CD14-positive monocyte (primary cell): ENCODE measurements at regions not wholly inside any gene's neighbourhood (a gene's known extent, or its start where the extent isn't known, plus 50 kb on each side); places are given as distances from the start of the nearest gene placed in this dataset.

Source experiments
- DNase-seq, 3 donors: peaks; one replicate each; pipeline ENCODE4 v3.0.0-alpha.2; 2011 to 2022
- H2AFZ ChIP-seq: 2 replicates; pipeline ENCODE4 v1.6.0; 2012; ENCODE audit warnings: mild to moderate bottlenecking, low read depth, low read length, inconsistent platforms; ENCODE audit not compliant: insufficient read depth, poor library complexity, severe bottlenecking
- H3K27ac ChIP-seq, 2 donors: 1 replicate in 1 of 2; 2 replicates in 1 of 2; pipeline ENCODE4 v1.5.1; 2012 to 2013; ENCODE audit warnings: low read length in 2 of 2, control low read depth in 1 of 2, inconsistent platforms in 1 of 2, low read depth in 1 of 2, mild to moderate bottlenecking in 1 of 2
- H3K27me3 ChIP-seq, 2 donors: one replicate each; pipeline versions ENCODE4 v1.6.0 to v1.6.1; 2011 to 2013; ENCODE audit warnings: low read length in 2 of 2; ENCODE audit not compliant: control insufficient read depth in 2 of 2, insufficient read depth in 2 of 2
- H3K36me3 ChIP-seq, 2 donors: replicated peaks in 1 of 2; 1 replicate in 1 of 2; 2 replicates in 1 of 2; pipeline versions ENCODE4 v1.5.1 to v1.6.1; 2012 to 2013; ENCODE audit warnings: low read length in 2 of 2, control low read depth in 1 of 2, inconsistent platforms in 1 of 2, mild to moderate bottlenecking in 1 of 2; ENCODE audit not compliant: insufficient read depth in 2 of 2, control insufficient read depth in 1 of 2
- H3K4me1 ChIP-seq, 2 donors: 1 replicate in 1 of 2; 2 replicates in 1 of 2; pipeline versions ENCODE4 v1.5.1 to v1.6.1; 2012 to 2013; ENCODE audit warnings: low read length in 2 of 2, control low read depth in 1 of 2, inconsistent platforms in 1 of 2, mild to moderate bottlenecking in 1 of 2, moderate library complexity in 1 of 2; ENCODE audit not compliant: insufficient read depth in 2 of 2, control insufficient read depth in 1 of 2
- H3K4me2 ChIP-seq: replicated peaks from 2 replicates; pipeline ENCODE3; 2012; ENCODE audit warnings: low read length, moderate library complexity, mild to moderate bottlenecking; ENCODE audit not compliant: poor library complexity, severe bottlenecking; ENCODE audit errors: extremely low read depth
- H3K4me3 ChIP-seq, 3 experiments: fragments of 200-600 bp in 1 of 3; sonication (generic) in 1 of 3; replicated peaks in 1 of 3; 1 replicate in 2 of 3; 2 replicates in 1 of 3; pipeline ENCODE4 v1.5.1; 2011 to 2013; ENCODE audit warnings: low read length in 3 of 3, mild to moderate bottlenecking in 3 of 3, control low read depth in 2 of 3, low read depth in 2 of 3, inconsistent platforms in 1 of 3, moderate library complexity in 1 of 3
- H3K79me2 ChIP-seq: 2 replicates; pipeline ENCODE4 v1.6.0; 2012; ENCODE audit warnings: mild to moderate bottlenecking, control low read depth, inconsistent platforms, low read length, moderate library complexity; ENCODE audit not compliant: insufficient read depth
- H3K9ac ChIP-seq: 2 replicates; pipeline ENCODE4 v1.6.0; 2017; ENCODE audit warnings: low read length, mild to moderate bottlenecking; ENCODE audit not compliant: insufficient read depth, poor library complexity, severe bottlenecking
- H3K9me3 ChIP-seq, 2 donors: replicated peaks in 1 of 2; 1 replicate in 1 of 2; 2 replicates in 1 of 2; pipeline versions ENCODE4 v1.5.1 to v1.6.1; 2012 to 2013; ENCODE audit warnings: low read length in 2 of 2, control low read depth in 1 of 2; ENCODE audit not compliant: control insufficient read depth in 1 of 2, insufficient read depth in 1 of 2
- H4K20me1 ChIP-seq: 2 replicates; pipeline ENCODE4 v1.6.0; 2012; ENCODE audit warnings: mild to moderate bottlenecking, low read length, control low read depth, moderate library complexity; ENCODE audit not compliant: insufficient read depth
- H3K27ac Mint-ChIP-seq, 7 donors: one replicate each; pipeline ENCODE4 v1.8.0; 2020; ENCODE audit warnings: mild to moderate bottlenecking in 7 of 7, mixed read lengths in 7 of 7, moderate library complexity in 6 of 7, inconsistent platforms in 2 of 7
- H3K27me3 Mint-ChIP-seq, 3 donors: one replicate each; pipeline ENCODE4 v1.8.0; 2021 to 2022; ENCODE audit warnings: low read depth in 3 of 3, mild to moderate bottlenecking in 3 of 3, mixed read lengths in 3 of 3, moderate library complexity in 3 of 3, inconsistent platforms in 1 of 3
- H3K36me3 Mint-ChIP-seq, 2 donors: one replicate each; pipeline ENCODE4 v1.8.0; 2020; ENCODE audit warnings: mixed read lengths in 2 of 2, inconsistent platforms in 1 of 2, mild to moderate bottlenecking in 1 of 2
- H3K4me1 Mint-ChIP-seq: one replicate; pipeline ENCODE4 v1.8.0; 2020; ENCODE audit warnings: mild to moderate bottlenecking, mixed read lengths
- H3K4me3 Mint-ChIP-seq, 2 donors: one replicate each; pipeline ENCODE4 v1.8.0; 2020; ENCODE audit warnings: mild to moderate bottlenecking in 2 of 2, mixed read lengths in 2 of 2, moderate library complexity in 1 of 2
- H3K9me3 Mint-ChIP-seq, 7 donors: one replicate each; pipeline ENCODE4 v1.8.0; 2020 to 2022; ENCODE audit warnings: mixed read lengths in 7 of 7, mild to moderate bottlenecking in 6 of 7, moderate library complexity in 6 of 7, inconsistent platforms in 2 of 7
- CTCF ChIP-seq: fragments of 200-600 bp; IDR thresholded peaks from one replicate; pipeline ENCODE4 v1.8.0; 2022; ENCODE audit warnings: antibody characterized with exemption, mild to moderate bottlenecking
- WGBS: methylation state at CpG from one replicate; pipeline ENCODE4 v1.1.5; 2013; ENCODE audit warnings: missing lambda C conversion rate; ENCODE audit not compliant: insufficient coverage; 5-methylcytosine and 5-hydroxymethylcytosine counted together
- intact Hi-C, 2 donors: fragments of 100-400 bp; cut with micrococcal nuclease; formaldehyde crosslinking; loops; one replicate each; pipeline versions ENCODE4 v1.15.0 to v1.15.1; 2023

DNA sequence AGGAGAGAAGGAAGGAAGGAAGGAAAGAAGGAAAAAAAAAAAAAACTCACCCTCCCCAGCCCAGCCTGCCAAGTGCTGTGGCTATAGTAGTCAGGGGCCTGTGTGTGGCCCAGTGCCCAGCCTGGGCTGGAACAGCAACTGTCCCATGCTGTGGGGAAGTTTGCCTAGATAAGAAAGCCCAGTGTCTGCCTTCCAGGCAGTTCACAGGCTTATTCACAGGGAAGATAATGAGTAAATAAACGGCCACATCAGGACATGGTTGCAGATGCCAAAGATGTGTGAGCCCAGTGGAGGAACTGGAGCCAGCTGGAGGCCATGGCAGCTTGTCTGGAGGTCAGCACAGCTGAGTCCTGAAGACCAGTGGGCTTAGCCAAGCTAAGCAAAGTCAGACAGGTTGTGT is 132.4 kb upstream of the FOXK1 start:
- H3K79me2 ChIP-seq, result no peaks in the 10 kb centered on the region
- DNase-seq, result no peak
- intact Hi-C loops, result no loop called here
- H3K4me3 ChIP-seq, result no peak overlapping the region
- H3K36me3 ChIP-seq, result no peaks in the 10 kb centered on the region
- no peak overlapping the region for H3K27ac Mint-ChIP-seq
- no peaks in the 10 kb centered on the region for H3K4me1 ChIP-seq
- no peak overlapping the region for H3K27ac ChIP-seq
- TF ChIP-seq CTCF, result no peak
- no peak overlapping the region for H3K9ac ChIP-seq
- H2AFZ ChIP-seq, result no peak overlapping the region
- H3K9me3 ChIP-seq, result peaks cover 16 to 20% of the 10 kb centered on the region in 2 donors
- no peaks in the 10 kb centered on the region for H3K36me3 Mint-ChIP-seq
- WGBS, result 58% methylated on average over 1 of the region's 1 CpG
- no peaks in the 10 kb centered on the region for H4K20me1 ChIP-seq
- H3K27me3 ChIP-seq, result no peaks in the 10 kb centered on the region
- H3K27me3 Mint-ChIP-seq, result peaks cover 0 to 6% (median 4%) of the 10 kb centered on the region in 3 donors
- H3K4me1 Mint-ChIP-seq, result no peaks in the 10 kb centered on the region
- no peak overlapping the region for H3K4me2 ChIP-seq
- no peak overlapping the region for H3K4me3 Mint-ChIP-seq
- H3K9me3 Mint-ChIP-seq, result peaks cover 12 to 31% (median 23%) of the 10 kb centered on the region in 7 donors

GRCh38 chr7:4550117-4550516 is 132.0 kb upstream of the FOXK1 start:
- no peaks in the 10 kb centered on the region for H3K27me3 ChIP-seq
- no peak overlapping the region for H3K4me2 ChIP-seq
- Mint-ChIP-seq H3K4me3 (no peak overlapping the region), H3K4me1 (no peaks in the 10 kb centered on the region), H3K9me3 (peaks cover 12 to 33% (median 26%) of the 10 kb centered on the region in 7 donors), H3K36me3 (no peaks in the 10 kb centered on the region), H3K27ac (no peak overlapping the region), H3K27me3 (peaks cover 0 to 6% (median 4%) of the 10 kb centered on the region in 3 donors)
- H3K79me2 ChIP-seq, result no peaks in the 10 kb centered on the region
- no peak for DNase-seq
- H3K4me3 ChIP-seq, result no peak overlapping the region
- no peak overlapping the region for H3K27ac ChIP-seq
- no CpG with 5 or more reads among the region's 1 CpG for WGBS
- intact Hi-C loops, result no loop called here
- no peaks in the 10 kb centered on the region for H3K36me3 ChIP-seq
- H3K4me1 ChIP-seq, result no peaks in the 10 kb centered on the region
- no peaks in the 10 kb centered on the region for H4K20me1 ChIP-seq
- no peak for TF ChIP-seq CTCF
- no peak overlapping the region for H3K9ac ChIP-seq
- no peak overlapping the region for H2AFZ ChIP-seq
- H3K9me3 ChIP-seq, result peaks cover 16 to 20% of the 10 kb centered on the region in 2 donors
